ENCODE measurements at regions not wholly inside any gene's neighbourhood (a gene's known extent, or its start where the extent isn't known, plus 50 kb on each side); places are given as distances from the start of the nearest gene placed in this dataset.

- no peaks in the 10 kb centered on the region for H3K27me3 ChIP-seq (ENCODE audit: control insufficient read depth in 2 of 2, insufficient read depth in 2 of 2, low read length in 2 of 2)
- H3K9me3 Mint-ChIP-seq, result peaks cover 0 to 13% (median 3%) of the 10 kb centered on the region in 7 donors
- H3K9me3 ChIP-seq (replicated peaks in 1 of 2; ENCODE audit: control insufficient read depth in 1 of 2, insufficient read depth in 1 of 2, low read length in 2 of 2), result peaks cover 0 to 12% of the 10 kb centered on the region in 2 donors
- H3K36me3 ChIP-seq (replicated peaks in 1 of 2; ENCODE audit: control insufficient read depth in 1 of 2, insufficient read depth in 2 of 2, low read length in 2 of 2), result no peaks in the 10 kb centered on the region
- no peak overlapping the region for H3K4me3 ChIP-seq (replicated peaks in 1 of 3; ENCODE audit: low read depth in 2 of 3, low read length in 3 of 3)
- no peaks in the 10 kb centered on the region for H3K27me3 Mint-ChIP-seq (ENCODE audit: low read depth in 3 of 3)
- H3K79me2 ChIP-seq (ENCODE audit: insufficient read depth, low read length), result no peaks in the 10 kb centered on the region
- DNase-seq, result no peak
- H3K9ac ChIP-seq (ENCODE audit: insufficient read depth, low read length, poor library complexity, severe bottlenecking), result no peak overlapping the region
- no peaks in the 10 kb centered on the region for H3K36me3 Mint-ChIP-seq
- H3K4me2 ChIP-seq (replicated peaks; ENCODE audit: extremely low read depth, low read length, poor library complexity, severe bottlenecking), result no peak overlapping the region
- no peak overlapping the region for H2AFZ ChIP-seq (ENCODE audit: insufficient read depth, low read depth, low read length, poor library complexity, severe bottlenecking)
- intact Hi-C loops (cut with micrococcal nuclease), result no loop called here
- no peak overlapping the region for H3K27ac Mint-ChIP-seq
- H3K4me1 ChIP-seq (ENCODE audit: control insufficient read depth in 1 of 2, insufficient read depth in 2 of 2, low read length in 2 of 2), result no peaks in the 10 kb centered on the region
- no peak overlapping the region for H3K27ac ChIP-seq (ENCODE audit: low read depth in 1 of 2, low read length in 2 of 2)
- H3K4me1 Mint-ChIP-seq, result no peaks in the 10 kb centered on the region
- H4K20me1 ChIP-seq (ENCODE audit: insufficient read depth, low read length), result no peaks in the 10 kb centered on the region
- H3K4me3 Mint-ChIP-seq, result no peak overlapping the region
- TF ChIP-seq CTCF (IDR thresholded peaks at IDR 0.05), result no peak
Measured at GRCh38 chr3:176723758-176724393, 473.4 kb downstream of the TBL1XR1 start.

GRCh38 chr3:176714034-176714433 lies 483.2 kb downstream of the TBL1XR1 start:
- no peak overlapping the region for H3K4me3 Mint-ChIP-seq

More at GRCh38 chr3:176714034-176714433, 483.2 kb downstream of the TBL1XR1 start:
- Histone ChIP-seq H3K79me2 (ENCODE audit: insufficient read depth, low read length) (no peaks in the 10 kb centered on the region), H2AFZ (ENCODE audit: insufficient read depth, low read depth, low read length, poor library complexity, severe bottlenecking) (no peak overlapping the region), H3K27me3 (ENCODE audit: control insufficient read depth in 2 of 2, insufficient read depth in 2 of 2, low read length in 2 of 2) (no peaks in the 10 kb centered on the region), H3K9me3 (replicated peaks in 1 of 2; ENCODE audit: control insufficient read depth in 1 of 2, insufficient read depth in 1 of 2, low read length in 2 of 2) (no peaks in the 10 kb centered on the region), H4K20me1 (ENCODE audit: insufficient read depth, low read length) (no peaks in the 10 kb centered on the region), H3K9ac (ENCODE audit: insufficient read depth, low read length, poor library complexity, severe bottlenecking) (no peak overlapping the region), H3K36me3 (replicated peaks in 1 of 2; ENCODE audit: control insufficient read depth in 1 of 2, insufficient read depth in 2 of 2, low read length in 2 of 2) (no peaks in the 10 kb centered on the region), H3K4me2 (replicated peaks; ENCODE audit: extremely low read depth, low read length, poor library complexity, severe bottlenecking) (no peak overlapping the region), H3K4me3 (replicated peaks in 1 of 3; ENCODE audit: low read depth in 2 of 3, low read length in 3 of 3) (no peak overlapping the region), H3K4me1 (ENCODE audit: control insufficient read depth in 1 of 2, insufficient read depth in 2 of 2, low read length in 2 of 2) (no peaks in the 10 kb centered on the region), H3K27ac (ENCODE audit: low read depth in 1 of 2, low read length in 2 of 2) (no peak overlapping the region)
- peaks cover 0 to 6% (median 2%) of the 10 kb centered on the region in 7 donors for H3K9me3 Mint-ChIP-seq
- H3K4me1 Mint-ChIP-seq, result no peaks in the 10 kb centered on the region
- intact Hi-C loops (cut with micrococcal nuclease), result no loop called here
- H3K36me3 Mint-ChIP-seq, result no peaks in the 10 kb centered on the region
- no peak for DNase-seq
- no peak overlapping the region for H3K27ac Mint-ChIP-seq
- 95% methylated on average over 2 of the region's 3 CpGs for WGBS (ENCODE audit: insufficient coverage)
- peaks cover 0 to 1% (median 0%) of the 10 kb centered on the region in 3 donors for H3K27me3 Mint-ChIP-seq (ENCODE audit: low read depth in 3 of 3)
- TF ChIP-seq CTCF (IDR thresholded peaks at IDR 0.05), result no peak
